H1 (cell line): ENCODE measurements at regions not wholly inside any gene's neighbourhood (a gene's known extent, or its start where the extent isn't known, plus 50 kb on each side); places are given as distances from the start of the nearest gene placed in this dataset.

ENCODE experiments used
- CTCF ChIA-PET: fragments of 300-600 bp; sonication (Branson Sonifier 250); formaldehyde crosslinking; loops from one replicate; lab custom pipeline; 2021; ENCODE audit not compliant: partially characterized antibody; lab: Charles Lee
- POLR2A ChIA-PET: fragments of 300-600 bp; sonication (Branson Sonifier 250); formaldehyde crosslinking; loops from one replicate; lab custom pipeline; 2021; ENCODE audit warnings: inconsistent platforms; ENCODE audit not compliant: partially characterized antibody; lab: Charles Lee
- DNase-seq, 2 experiments: peaks; one replicate each; pipeline versions ENCODE4 v3.0.0 to v3.0.0-alpha.2; 2010 to 2022; ENCODE audit warnings: low spot score in 2 of 2, low read depth in 1 of 2, mixed read lengths in 1 of 2
- FAIRE-seq: peaks from 2 replicates; lab custom pipeline; 2011; peaks lifted over from hg19 to GRCh38; lab: Jason Lieb, UNC
- H2AFZ ChIP-seq: 2 replicates; pipeline ENCODE4 v1.8.1; 2012; ENCODE audit warnings: low read length, inconsistent platforms
- H2AK5ac ChIP-seq: 2 replicates; pipeline ENCODE4 v1.6.1; 2013; ENCODE audit warnings: low read depth, low read length
- H2BK120ac ChIP-seq: replicated peaks from 2 replicates; pipeline ENCODE3; 2013; ENCODE audit warnings: low read depth, low read length, inconsistent platforms
- H2BK12ac ChIP-seq: 2 replicates; pipeline ENCODE4 v1.6.1; 2013; ENCODE audit warnings: low read depth, low read length
- H2BK15ac ChIP-seq: 2 replicates; pipeline ENCODE4 v1.6.1; 2013; ENCODE audit warnings: low read length
- H2BK20ac ChIP-seq: 2 replicates; pipeline ENCODE4 v1.6.1; 2013; ENCODE audit warnings: low read length
- H2BK5ac ChIP-seq: 2 replicates; pipeline ENCODE4 v1.6.1; 2013; ENCODE audit warnings: low read depth, low read length
- H3K14ac ChIP-seq: 2 replicates; pipeline ENCODE4 v1.6.1; 2013; ENCODE audit warnings: inconsistent platforms; ENCODE audit not compliant: insufficient read length
- H3K18ac ChIP-seq: 2 replicates; pipeline ENCODE4 v1.6.1; 2013; ENCODE audit warnings: low read length; ENCODE audit errors: extremely low read depth
- H3K23ac ChIP-seq: 2 replicates; pipeline ENCODE4 v1.6.1; 2013; ENCODE audit warnings: inconsistent platforms; ENCODE audit not compliant: insufficient read length
- H3K23me2 ChIP-seq: 2 replicates; pipeline ENCODE4 v1.6.1; 2013; ENCODE audit warnings: low read depth, low read length
- H3K27ac ChIP-seq: 2 replicates; pipeline ENCODE4 v1.6.1; 2011; ENCODE audit warnings: low read depth, low read length, inconsistent platforms
- H3K27me3 ChIP-seq, 4 experiments: replicated peaks in 1 of 4; 1 replicate in 1 of 4; 2 replicates in 3 of 4; pipeline versions ENCODE4 v1.6.1 to v1.8.1; 2011 to 2013; ENCODE audit warnings: low read length in 3 of 4, mild to moderate bottlenecking in 3 of 4, inconsistent platforms in 2 of 4, mixed read lengths in 2 of 4, moderate library complexity in 1 of 4; ENCODE audit not compliant: control insufficient read depth in 3 of 4, insufficient read depth in 3 of 4; ENCODE audit errors: extremely low read depth in 1 of 4
- H3K36me3 ChIP-seq, 4 experiments: 2 replicates each; pipeline versions ENCODE4 v1.6.1 to v1.8.1; 2011 to 2013; ENCODE audit warnings: mild to moderate bottlenecking in 4 of 4, low read length in 3 of 4, moderate library complexity in 2 of 4, control low read depth in 1 of 4, inconsistent platforms in 1 of 4; ENCODE audit not compliant: insufficient read depth in 4 of 4, control insufficient read depth in 2 of 4
- H3K4ac ChIP-seq: replicated peaks from 2 replicates; pipeline ENCODE3; 2013; ENCODE audit warnings: low read length, low read depth, mixed read lengths, inconsistent platforms; ENCODE audit not compliant: insufficient read length
- H3K4me1 ChIP-seq, 4 experiments: replicated peaks in 1 of 4; 1 replicate in 1 of 4; 2 replicates in 3 of 4; pipeline versions ENCODE4 v1.6.1 to v1.8.1; 2011 to 2013; ENCODE audit warnings: low read length in 3 of 4, inconsistent platforms in 2 of 4, mixed read lengths in 1 of 4; ENCODE audit not compliant: insufficient read depth in 4 of 4, control insufficient read depth in 3 of 4
- H3K4me2 ChIP-seq, 2 experiments: 2 replicates each; pipeline versions ENCODE4 v1.6.1 to v1.8.1; 2011 to 2013; ENCODE audit warnings: low read depth in 2 of 2, low read length in 2 of 2, control low read depth in 1 of 2, inconsistent platforms in 1 of 2, mild to moderate bottlenecking in 1 of 2; ENCODE audit not compliant: insufficient read depth in 1 of 2
- H3K4me3 ChIP-seq, 4 experiments: fragments of 200-600, 300-600 bp in 1 of 4; sonication (generic), shearing (Covaris generic), sonication (Bioruptor Twin) in 1 of 4; 2 replicates each; pipeline versions ENCODE4 v1.5.1 to v1.8.1; 2011 to 2016; ENCODE audit warnings: low read length in 4 of 4, low read depth in 3 of 4, control low read depth in 2 of 4, inconsistent platforms in 2 of 4, mild to moderate bottlenecking in 2 of 4, mixed read lengths in 1 of 4, moderate library complexity in 1 of 4; ENCODE audit not compliant: insufficient read depth in 2 of 4; ENCODE audit errors: extremely low read depth in 1 of 4
- H3K56ac ChIP-seq: replicated peaks from 2 replicates; pipeline ENCODE3; 2013; ENCODE audit warnings: low read depth, mild to moderate bottlenecking, mixed read lengths, low read length, inconsistent platforms; ENCODE audit not compliant: insufficient read length
- H3K79me1 ChIP-seq: 2 replicates; pipeline ENCODE4 v1.6.1; 2013; ENCODE audit warnings: low read depth, low read length, control low read depth
- H3K79me2 ChIP-seq, 2 experiments: 2 replicates each; pipeline versions ENCODE4 v1.6.1 to v1.8.1; 2012 to 2013; ENCODE audit warnings: low read length in 2 of 2, mild to moderate bottlenecking in 2 of 2, inconsistent platforms in 1 of 2; ENCODE audit not compliant: insufficient read depth in 2 of 2, control insufficient read depth in 1 of 2
- H3K9ac ChIP-seq, 4 experiments: replicated peaks in 1 of 4; 1 replicate in 1 of 4; 2 replicates in 3 of 4; pipeline versions ENCODE4 v1.6.1 to v1.8.1; 2011 to 2013; ENCODE audit warnings: low read depth in 3 of 4, low read length in 3 of 4, control low read depth in 2 of 4, mild to moderate bottlenecking in 2 of 4, moderate library complexity in 2 of 4, inconsistent platforms in 1 of 4; ENCODE audit errors: extremely low read depth in 1 of 4
- H3K9me3 ChIP-seq, 2 experiments: 2 replicates each; pipeline versions ENCODE4 v1.6.1 to v1.8.1; 2012 to 2013; ENCODE audit warnings: mild to moderate bottlenecking in 2 of 2, moderate library complexity in 2 of 2, control low read depth in 1 of 2, inconsistent platforms in 1 of 2, low read depth in 1 of 2, low read length in 1 of 2, mixed read lengths in 1 of 2; ENCODE audit not compliant: insufficient read depth in 2 of 2
- H4K20me1 ChIP-seq, 2 experiments: replicated peaks in 1 of 2; 2 replicates each; pipeline versions ENCODE3 to v1.8.1; 2011 to 2013; ENCODE audit warnings: inconsistent platforms in 2 of 2, low read length in 2 of 2, mild to moderate bottlenecking in 1 of 2; ENCODE audit not compliant: insufficient read depth in 2 of 2, control insufficient read depth in 1 of 2
- H4K5ac ChIP-seq: 2 replicates; pipeline ENCODE4 v1.6.1; 2013; ENCODE audit warnings: low read length, low read depth, mixed read lengths, inconsistent platforms; ENCODE audit not compliant: insufficient read length
- H4K8ac ChIP-seq: 2 replicates; pipeline ENCODE4 v1.8.0; 2013; ENCODE audit warnings: mild to moderate bottlenecking, moderate library complexity, low read length, inconsistent platforms; ENCODE audit not compliant: insufficient read depth; ENCODE audit errors: extremely low read depth
- H4K91ac ChIP-seq: replicated peaks from 2 replicates; pipeline ENCODE3; 2013; ENCODE audit warnings: low read length, mixed read lengths, inconsistent platforms; ENCODE audit not compliant: insufficient read length
- ASH2L ChIP-seq: fragments of 200-600, 300-600 bp; sonication (generic); IDR thresholded peaks from one replicate; pipeline ENCODE4 v1.7.1; 2017; ENCODE audit warnings: low read length
- CEBPB ChIP-seq: IDR thresholded peaks from 2 replicates; pipeline ENCODE4 v1.6.1; 2012; ENCODE audit warnings: low read depth, low read length
- CREB1 ChIP-seq: IDR thresholded peaks from 2 replicates; pipeline ENCODE4 v1.6.1; 2012; ENCODE audit warnings: inconsistent platforms
- EZH2 ChIP-seq: fragments of 200-600 bp; sonication (generic); IDR thresholded peaks from 2 replicates; pipeline ENCODE4 v1.7.1; 2012; ENCODE audit warnings: low read depth, mild to moderate bottlenecking, moderate library complexity, low read length, inconsistent platforms; ENCODE audit not compliant: severe bottlenecking
- HDAC2 ChIP-seq, 2 experiments: fragments of 300-600 bp in 1 of 2; sonication (generic) in 1 of 2; IDR thresholded peaks; 2 replicates each; pipeline ENCODE4 v1.6.1; 2011 to 2012; ENCODE audit warnings: low read depth in 2 of 2, low read length in 2 of 2, mild to moderate bottlenecking in 2 of 2, moderate library complexity in 2 of 2, borderline replicate concordance in 1 of 2, inconsistent platforms in 1 of 2
- RAD21 ChIP-seq, 2 experiments: IDR thresholded peaks in 1 of 2; conservative IDR thresholded peaks in 1 of 2; 2 replicates each; pipeline ENCODE4 v1.6.1; 2011; ENCODE audit warnings: low read depth in 2 of 2, low read length in 2 of 2, improper control_type of control experiment in 1 of 2, inconsistent platforms in 1 of 2, mild to moderate bottlenecking in 1 of 2, moderate library complexity in 1 of 2
- RNF2 ChIP-seq: fragments of 200-900, 300-1000 bp; sonication (generic); IDR thresholded peaks from 2 replicates; pipeline ENCODE4 v1.7.1; 2016; ENCODE audit warnings: borderline replicate concordance, low read depth, mild to moderate bottlenecking, antibody characterized with exemption, low read length; ENCODE audit not compliant: poor library complexity, severe bottlenecking; ENCODE audit errors: missing control alignments
- RXRA ChIP-seq: IDR thresholded peaks from 2 replicates; pipeline ENCODE4 v1.6.1; 2011; ENCODE audit warnings: low read depth, mild to moderate bottlenecking, low read length, moderate library complexity; ENCODE audit not compliant: insufficient read depth
- SIN3A ChIP-seq, 2 experiments: IDR thresholded peaks in 1 of 2; conservative IDR thresholded peaks in 1 of 2; 2 replicates each; pipeline ENCODE4 v1.6.1; 2011 to 2012; ENCODE audit warnings: low read length in 2 of 2, improper control_type of control experiment in 1 of 2, low read depth in 1 of 2, mild to moderate bottlenecking in 1 of 2
- SP4 ChIP-seq: IDR thresholded peaks from 2 replicates; pipeline ENCODE4 v1.6.1; 2012; ENCODE audit warnings: low read length, inconsistent platforms
- TCF12 ChIP-seq: IDR thresholded peaks from 2 replicates; pipeline ENCODE4 v1.6.1; 2011; ENCODE audit warnings: low read depth, mild to moderate bottlenecking, low read length
- TF ChIP-seq, protein P1 (sequence below): IDR thresholded peaks from 2 replicates; pipeline ENCODE4 v1.6.1; 2011; ENCODE audit warnings: low read depth, mild to moderate bottlenecking, low read length; ENCODE audit not compliant: insufficient read depth
- TF ChIP-seq, protein P2 (sequence below): IDR thresholded peaks from 2 replicates; pipeline ENCODE4 v1.6.1; 2012; ENCODE audit warnings: low read length, inconsistent platforms

DNA sequence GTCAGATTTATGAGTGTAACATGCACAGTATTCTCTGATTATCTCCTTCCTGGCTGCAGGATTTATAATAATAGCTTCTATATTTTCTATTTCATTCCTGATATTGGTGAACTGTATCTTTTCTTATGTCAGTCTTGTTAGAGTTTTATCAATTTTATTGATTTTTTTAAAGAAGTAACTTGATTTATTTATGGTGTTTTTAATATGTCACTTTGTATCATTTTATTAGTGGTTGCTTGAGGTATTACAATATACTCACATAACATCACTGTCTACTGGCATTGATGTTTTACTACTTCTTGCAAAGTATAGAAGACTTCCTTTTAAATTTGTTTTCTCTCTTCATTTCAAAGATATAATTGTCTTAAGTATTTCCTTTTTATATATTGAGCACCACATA lies 270.5 kb upstream of the GYPC start:
- H2BK120ac ChIP-seq: no peak overlapping the region
- no peak overlapping the region for H3K14ac ChIP-seq
- H3K4me1 ChIP-seq: no peaks in the 10 kb centered on the region
- no peak overlapping the region for H4K5ac ChIP-seq
- H3K27me3 ChIP-seq: no peaks in the 10 kb centered on the region
- H3K23ac ChIP-seq: no peak overlapping the region
- no peak overlapping the region for H4K91ac ChIP-seq
- no peak overlapping the region for H2AFZ ChIP-seq
- H3K56ac ChIP-seq: no peak overlapping the region
- H4K20me1 ChIP-seq: no peaks in the 10 kb centered on the region
- H2BK15ac ChIP-seq: no peak overlapping the region
- no peak overlapping the region for H3K27ac ChIP-seq
- CTCF ChIA-PET: no interaction called here
- no peak overlapping the region for H3K18ac ChIP-seq
- H3K36me3 ChIP-seq: no peaks in the 10 kb centered on the region
- H3K4ac ChIP-seq: no peak overlapping the region
- H2BK20ac ChIP-seq: no peak overlapping the region
- no peak overlapping the region for H3K4me3 ChIP-seq
- no peak overlapping the region for H2BK12ac ChIP-seq
- no peak overlapping the region for H4K8ac ChIP-seq
- no peak overlapping the region for H3K9ac ChIP-seq
- H2AK5ac ChIP-seq: no peak overlapping the region
- POLR2A ChIA-PET: no interaction called here
- no peak for DNase-seq
- no peaks in the 10 kb centered on the region for H3K79me2 ChIP-seq
- FAIRE-seq: no peak
- peaks cover 10 to 18% of the 10 kb centered on the region in 2 experiments for H3K9me3 ChIP-seq
- no peak overlapping the region for H2BK5ac ChIP-seq
- no peaks in the 10 kb centered on the region for H3K79me1 ChIP-seq
- H3K4me2 ChIP-seq: no peak overlapping the region
- no peaks in the 10 kb centered on the region for H3K23me2 ChIP-seq
- no peak for TF ChIP-seq RAD21 (IDR thresholded peaks at IDR 0.05 in 1 of 2, conservative IDR thresholded peaks at IDR 0.05 in 1 of 2; ENCODE audit: low read depth in 2 of 2, low read length in 2 of 2)
- TF ChIP-seq, protein P1, sequence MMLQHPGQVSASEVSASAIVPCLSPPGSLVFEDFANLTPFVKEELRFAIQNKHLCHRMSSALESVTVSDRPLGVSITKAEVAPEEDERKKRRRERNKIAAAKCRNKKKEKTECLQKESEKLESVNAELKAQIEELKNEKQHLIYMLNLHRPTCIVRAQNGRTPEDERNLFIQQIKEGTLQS: no peak
- TF ChIP-seq HDAC2 (IDR thresholded peaks at IDR 0.05; ENCODE audit: borderline replicate concordance in 1 of 2, low read depth in 2 of 2, low read length in 2 of 2): no peak
- TF ChIP-seq ASH2L: no peak
- TF ChIP-seq, protein P2, sequence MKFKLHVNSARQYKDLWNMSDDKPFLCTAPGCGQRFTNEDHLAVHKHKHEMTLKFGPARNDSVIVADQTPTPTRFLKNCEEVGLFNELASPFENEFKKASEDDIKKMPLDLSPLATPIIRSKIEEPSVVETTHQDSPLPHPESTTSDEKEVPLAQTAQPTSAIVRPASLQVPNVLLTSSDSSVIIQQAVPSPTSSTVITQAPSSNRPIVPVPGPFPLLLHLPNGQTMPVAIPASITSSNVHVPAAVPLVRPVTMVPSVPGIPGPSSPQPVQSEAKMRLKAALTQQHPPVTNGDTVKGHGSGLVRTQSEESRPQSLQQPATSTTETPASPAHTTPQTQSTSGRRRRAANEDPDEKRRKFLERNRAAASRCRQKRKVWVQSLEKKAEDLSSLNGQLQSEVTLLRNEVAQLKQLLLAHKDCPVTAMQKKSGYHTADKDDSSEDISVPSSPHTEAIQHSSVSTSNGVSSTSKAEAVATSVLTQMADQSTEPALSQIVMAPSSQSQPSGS: no peak
- no peak for TF ChIP-seq CEBPB
- TF ChIP-seq RNF2: no peak
- TF ChIP-seq EZH2: no peak
- no peak for TF ChIP-seq TCF12
- TF ChIP-seq RXRA: no peak
- TF ChIP-seq CREB1: no peak
- no peak for TF ChIP-seq SIN3A (conservative IDR thresholded peaks at IDR 0.05 in 1 of 2, IDR thresholded peaks at IDR 0.05 in 1 of 2; ENCODE audit: low read depth in 1 of 2, low read length in 2 of 2)
- no peak for TF ChIP-seq SP4
